ENCODE measurements at regions not wholly inside any gene's neighbourhood (a gene's known extent, or its start where the extent isn't known, plus 50 kb on each side); places are given as distances from the start of the nearest gene placed in this dataset.

- Histone ChIP-seq H2BK120ac (ENCODE audit: low read depth, low read length) (no peak overlapping the region), H4K8ac (ENCODE audit: low read length) (no peak overlapping the region), H4K91ac (ENCODE audit: low read length) (no peak overlapping the region), H3K14ac (ENCODE audit: low read length in 2 of 2) (no peak overlapping the region), H3K27me3 (ENCODE audit: control insufficient read depth in 1 of 2, insufficient read depth in 1 of 2, low read length in 2 of 2) (no peaks in the 10 kb centered on the region), H3K79me1 (replicated peaks; ENCODE audit: low read length, poor library complexity, severe bottlenecking) (no peaks in the 10 kb centered on the region), H3K27ac (ENCODE audit: low read length, poor library complexity, severe bottlenecking) (no peak overlapping the region), H3K9ac (ENCODE audit: low read length) (no peak overlapping the region), H3K4me1 (ENCODE audit: control insufficient read depth, insufficient read depth, low read depth, low read length) (no peaks in the 10 kb centered on the region), H3K9me3 (ENCODE audit: control insufficient read depth, low read length) (peaks cover 2% of the 10 kb centered on the region), H3K36me3 (ENCODE audit: control insufficient read depth in 1 of 2, insufficient read depth in 2 of 2, low read depth in 1 of 2, low read length in 2 of 2) (no peaks in the 10 kb centered on the region), H3K23ac (ENCODE audit: low read length in 2 of 2) (no peak overlapping the region), H3K4me2 (ENCODE audit: low read length, poor library complexity, severe bottlenecking) (no peak overlapping the region), H2BK12ac (ENCODE audit: low read length in 2 of 2) (no peak overlapping the region), H3K18ac (ENCODE audit: low read depth in 1 of 2, low read length in 2 of 2) (no peak overlapping the region), H3K4ac (ENCODE audit: low read depth in 1 of 2, low read length in 2 of 2) (no peak overlapping the region), H3K4me3 (ENCODE audit: insufficient read depth in 1 of 2, low read depth in 1 of 2, low read length in 2 of 2) (no peak overlapping the region), H2AFZ (ENCODE audit: low read depth, low read length) (no peak overlapping the region), H2AK5ac (ENCODE audit: low read length, severe bottlenecking) (no peak overlapping the region), H2BK5ac (ENCODE audit: low read depth, low read length, poor library complexity, severe bottlenecking) (no peak overlapping the region), H2BK15ac (ENCODE audit: low read depth, poor library complexity, severe bottlenecking) (no peak overlapping the region)
- no peak for DNase-seq
Observed at GRCh38 chr5:28104080-28104479, 1065.7 kb upstream of the CDH9 start.

DNA sequence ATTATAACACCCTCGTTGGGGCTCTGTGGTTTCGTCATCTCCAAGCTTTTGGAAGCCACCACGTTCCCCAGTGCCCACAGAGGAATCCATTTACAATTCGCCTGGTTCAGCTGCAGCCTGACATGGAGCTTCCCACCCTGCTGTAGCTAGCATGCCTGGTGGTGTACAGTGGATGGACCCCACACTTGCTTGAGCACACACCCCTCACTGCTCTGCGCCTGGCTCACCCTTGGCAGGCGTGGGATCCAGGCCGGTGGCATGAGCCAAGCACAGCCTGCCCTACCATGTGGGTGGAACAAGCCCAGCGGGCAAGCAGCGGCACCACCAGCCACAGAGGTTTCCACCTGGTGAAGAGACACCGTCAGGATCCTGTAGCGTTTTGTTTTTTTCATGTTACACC is 1045.7 kb upstream of the CDH9 start:
- no peaks in the 10 kb centered on the region for H3K4me1 ChIP-seq (ENCODE audit: control insufficient read depth, insufficient read depth, low read depth, low read length)
- no peak overlapping the region for H3K4me3 ChIP-seq (ENCODE audit: insufficient read depth in 1 of 2, low read depth in 1 of 2, low read length in 2 of 2)
- H2BK120ac ChIP-seq (ENCODE audit: low read depth, low read length) = no peak overlapping the region
- H3K27ac ChIP-seq (ENCODE audit: low read length, poor library complexity, severe bottlenecking) = no peak overlapping the region
- no peaks in the 10 kb centered on the region for H3K27me3 ChIP-seq (ENCODE audit: control insufficient read depth in 1 of 2, insufficient read depth in 1 of 2, low read length in 2 of 2)
- no peak overlapping the region for H2AK5ac ChIP-seq (ENCODE audit: low read length, severe bottlenecking)
- no peak overlapping the region for H2BK12ac ChIP-seq (ENCODE audit: low read length in 2 of 2)
- no peak overlapping the region for H2BK5ac ChIP-seq (ENCODE audit: low read depth, low read length, poor library complexity, severe bottlenecking)
- WGBS = 82% methylated on average over 9 of the region's 11 CpGs
- H3K79me1 ChIP-seq (replicated peaks; ENCODE audit: low read length, poor library complexity, severe bottlenecking) = no peaks in the 10 kb centered on the region
- H3K4ac ChIP-seq (ENCODE audit: low read depth in 1 of 2, low read length in 2 of 2) = no peak overlapping the region
- H3K9me3 ChIP-seq (ENCODE audit: control insufficient read depth, low read length) = no peaks in the 10 kb centered on the region
- H3K14ac ChIP-seq (ENCODE audit: low read length in 2 of 2) = peak overlapping the region in 1 of 2 experiments; percentile 3
- no peak overlapping the region for H4K91ac ChIP-seq (ENCODE audit: low read length)
- H4K8ac ChIP-seq (ENCODE audit: low read length) = no peak overlapping the region
- no peak for DNase-seq
- H2BK15ac ChIP-seq (ENCODE audit: low read depth, poor library complexity, severe bottlenecking) = no peak overlapping the region
- H3K36me3 ChIP-seq (ENCODE audit: control insufficient read depth in 1 of 2, insufficient read depth in 2 of 2, low read depth in 1 of 2, low read length in 2 of 2) = no peaks in the 10 kb centered on the region
- H3K23ac ChIP-seq (ENCODE audit: low read length in 2 of 2) = no peak overlapping the region
- no peak overlapping the region for H3K9ac ChIP-seq (ENCODE audit: low read length)
- H3K18ac ChIP-seq (ENCODE audit: low read depth in 1 of 2, low read length in 2 of 2) = no peak overlapping the region
- H2AFZ ChIP-seq (ENCODE audit: low read depth, low read length) = no peak overlapping the region
- no peak overlapping the region for H3K4me2 ChIP-seq (ENCODE audit: low read length, poor library complexity, severe bottlenecking)

- 79% methylated on average over 3 of the region's 3 CpGs for WGBS
- no peak overlapping the region for H2AK5ac ChIP-seq (ENCODE audit: low read length, severe bottlenecking)
Observed at GRCh38 chr5:28082610-28083009, 1044.2 kb upstream of the CDH9 start.

DNA sequence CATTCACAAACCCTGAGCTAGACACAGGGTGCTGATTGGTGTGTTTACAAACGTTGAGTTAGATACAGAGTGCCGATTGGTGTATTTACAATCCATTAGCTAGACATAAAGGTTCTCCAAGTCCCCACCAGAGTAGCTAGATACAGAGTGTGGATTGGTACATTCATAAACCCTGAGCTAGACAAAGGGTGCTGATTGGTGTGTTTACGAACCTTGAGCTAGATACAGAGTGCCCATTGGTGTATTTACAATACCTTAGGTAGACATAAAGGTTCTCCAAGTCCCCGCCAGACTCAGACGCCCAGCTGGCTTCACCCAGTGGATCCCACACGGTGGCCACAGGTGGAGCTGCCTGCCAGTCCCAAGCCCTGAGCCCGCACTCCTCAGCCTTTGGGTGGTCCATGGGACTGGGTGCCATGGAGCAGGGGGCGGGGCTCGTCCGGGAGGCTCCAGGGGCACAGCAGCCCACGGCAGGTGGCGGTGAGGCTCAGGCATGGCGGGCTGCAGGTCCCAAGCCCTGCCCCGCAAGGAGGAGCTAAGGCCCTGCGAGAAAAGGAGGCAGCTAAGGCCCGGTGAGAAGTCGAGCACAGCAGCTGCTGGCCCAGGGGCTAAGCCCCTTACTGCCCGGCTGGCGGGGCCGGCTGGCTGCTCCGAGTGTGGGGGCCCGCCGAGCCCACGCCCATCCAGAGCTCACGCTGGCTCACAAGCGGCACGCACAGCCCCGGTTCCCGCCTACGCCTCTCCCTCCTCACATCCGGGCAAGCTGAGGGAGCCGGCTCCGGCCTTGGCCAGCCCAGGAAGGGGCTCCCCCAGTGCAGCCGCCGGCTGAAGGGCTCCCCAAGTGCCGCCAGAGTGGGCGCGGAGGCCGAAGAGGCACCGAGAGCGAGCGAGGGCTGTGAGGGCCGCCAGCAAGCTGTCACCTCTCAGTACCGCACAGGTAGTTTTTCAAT is 1039.2 kb upstream of the CDH9 start:
- no peak overlapping the region for H3K23ac ChIP-seq (ENCODE audit: low read length in 2 of 2)
- no peak overlapping the region for H2AK5ac ChIP-seq (ENCODE audit: low read length, severe bottlenecking)
- H3K4me1 ChIP-seq (ENCODE audit: control insufficient read depth, insufficient read depth, low read depth, low read length) = no peaks in the 10 kb centered on the region
- WGBS = 92% methylated on average over 33 of the region's 44 CpGs
- H2BK5ac ChIP-seq (ENCODE audit: low read depth, low read length, poor library complexity, severe bottlenecking) = no peak overlapping the region
- H2AFZ ChIP-seq (ENCODE audit: low read depth, low read length) = no peak overlapping the region
- no peak for DNase-seq
- no peak overlapping the region for H2BK12ac ChIP-seq (ENCODE audit: low read length in 2 of 2)
- no peak overlapping the region for H3K27ac ChIP-seq (ENCODE audit: low read length, poor library complexity, severe bottlenecking)
- no peak overlapping the region for H3K14ac ChIP-seq (ENCODE audit: low read length in 2 of 2)
- H2BK15ac ChIP-seq (ENCODE audit: low read depth, poor library complexity, severe bottlenecking) = no peak overlapping the region
- H3K36me3 ChIP-seq (ENCODE audit: control insufficient read depth in 1 of 2, insufficient read depth in 2 of 2, low read depth in 1 of 2, low read length in 2 of 2) = no peaks in the 10 kb centered on the region
- no peaks in the 10 kb centered on the region for H3K79me1 ChIP-seq (replicated peaks; ENCODE audit: low read length, poor library complexity, severe bottlenecking)
- no peaks in the 10 kb centered on the region for H3K27me3 ChIP-seq (ENCODE audit: control insufficient read depth in 1 of 2, insufficient read depth in 1 of 2, low read length in 2 of 2)
- H4K91ac ChIP-seq (ENCODE audit: low read length) = no peak overlapping the region
- H2BK120ac ChIP-seq (ENCODE audit: low read depth, low read length) = no peak overlapping the region
- H3K9me3 ChIP-seq (ENCODE audit: control insufficient read depth, low read length) = no peaks in the 10 kb centered on the region
- no peak overlapping the region for H3K4ac ChIP-seq (ENCODE audit: low read depth in 1 of 2, low read length in 2 of 2)
- H3K4me3 ChIP-seq (ENCODE audit: insufficient read depth in 1 of 2, low read depth in 1 of 2, low read length in 2 of 2) = no peak overlapping the region
- no peak overlapping the region for H3K18ac ChIP-seq (ENCODE audit: low read depth in 1 of 2, low read length in 2 of 2)
- H3K9ac ChIP-seq (ENCODE audit: low read length) = no peak overlapping the region
- H3K4me2 ChIP-seq (ENCODE audit: low read length, poor library complexity, severe bottlenecking) = no peak overlapping the region
- no peak overlapping the region for H4K8ac ChIP-seq (ENCODE audit: low read length)

More at GRCh38 chr5:28082610-28083009, 1044.2 kb upstream of the CDH9 start:
- no peak overlapping the region for H2AFZ ChIP-seq (ENCODE audit: low read depth, low read length)
- no peaks in the 10 kb centered on the region for H3K79me1 ChIP-seq (replicated peaks; ENCODE audit: low read length, poor library complexity, severe bottlenecking)
- no peak overlapping the region for H2BK15ac ChIP-seq (ENCODE audit: low read depth, poor library complexity, severe bottlenecking)
- no peak for DNase-seq
- H3K4me3 ChIP-seq (ENCODE audit: insufficient read depth in 1 of 2, low read depth in 1 of 2, low read length in 2 of 2) = no peak overlapping the region
- no peak overlapping the region for H2BK5ac ChIP-seq (ENCODE audit: low read depth, low read length, poor library complexity, severe bottlenecking)
- H3K36me3 ChIP-seq (ENCODE audit: control insufficient read depth in 1 of 2, insufficient read depth in 2 of 2, low read depth in 1 of 2, low read length in 2 of 2) = no peaks in the 10 kb centered on the region
- H3K4ac ChIP-seq (ENCODE audit: low read depth in 1 of 2, low read length in 2 of 2) = no peak overlapping the region
- H3K27ac ChIP-seq (ENCODE audit: low read length, poor library complexity, severe bottlenecking) = no peak overlapping the region
- no peak overlapping the region for H2BK120ac ChIP-seq (ENCODE audit: low read depth, low read length)
- H2BK12ac ChIP-seq (ENCODE audit: low read length in 2 of 2) = no peak overlapping the region
- no peak overlapping the region for H3K23ac ChIP-seq (ENCODE audit: low read length in 2 of 2)
- H3K4me2 ChIP-seq (ENCODE audit: low read length, poor library complexity, severe bottlenecking) = no peak overlapping the region
- H4K91ac ChIP-seq (ENCODE audit: low read length) = no peak overlapping the region
- H3K9ac ChIP-seq (ENCODE audit: low read length) = no peak overlapping the region
- H3K27me3 ChIP-seq (ENCODE audit: control insufficient read depth in 1 of 2, insufficient read depth in 1 of 2, low read length in 2 of 2) = no peaks in the 10 kb centered on the region
- H3K18ac ChIP-seq (ENCODE audit: low read depth in 1 of 2, low read length in 2 of 2) = no peak overlapping the region
- H3K14ac ChIP-seq (ENCODE audit: low read length in 2 of 2) = no peak overlapping the region
- no peaks in the 10 kb centered on the region for H3K4me1 ChIP-seq (ENCODE audit: control insufficient read depth, insufficient read depth, low read depth, low read length)
- no peak overlapping the region for H4K8ac ChIP-seq (ENCODE audit: low read length)
- H3K9me3 ChIP-seq (ENCODE audit: control insufficient read depth, low read length) = no peaks in the 10 kb centered on the region
